ENCODE measurements at regions not wholly inside any gene's neighbourhood (a gene's known extent, or its start where the extent isn't known, plus 50 kb on each side); places are given as distances from the start of the nearest gene placed in this dataset.

GRCh38 chr1:29936031-29936544 is 699.8 kb downstream of the PTPRU start:
- intact Hi-C loops (cut with DNase I), result no loop called here
- Histone ChIP-seq H3K36me3 (no peaks in the 10 kb centered on the region), H3K4me1 (no peaks in the 10 kb centered on the region), H3K9me3 (no peaks in the 10 kb centered on the region), H3K27me3 (no peaks in the 10 kb centered on the region), H3K4me3 (no peak overlapping the region), H3K27ac (no peak overlapping the region)
- TF ChIP-seq CTCF (IDR thresholded peaks at IDR 0.05), result no peak
- DNase-seq (ENCODE audit: low spot score in 2 of 2), result no peak

GRCh38 chr1:29934255-29934772 is 698.0 kb downstream of the PTPRU start:
- no peak for DNase-seq (ENCODE audit: low spot score in 2 of 2)
- intact Hi-C loops (cut with DNase I), result no loop called here
- H3K36me3 ChIP-seq, result no peaks in the 10 kb centered on the region
- no peaks in the 10 kb centered on the region for H3K4me1 ChIP-seq
- H3K4me3 ChIP-seq, result no peak overlapping the region
- H3K9me3 ChIP-seq, result no peaks in the 10 kb centered on the region
- H3K27me3 ChIP-seq, result no peaks in the 10 kb centered on the region
- no peak for TF ChIP-seq CTCF (IDR thresholded peaks at IDR 0.05)
- no peak overlapping the region for H3K27ac ChIP-seq

- Histone ChIP-seq H3K36me3 (no peaks in the 10 kb centered on the region), H3K27ac (no peak overlapping the region), H3K9me3 (no peaks in the 10 kb centered on the region), H3K4me1 (no peaks in the 10 kb centered on the region), H3K27me3 (no peaks in the 10 kb centered on the region), H3K4me3 (no peak overlapping the region)
- intact Hi-C loops (cut with DNase I), result no loop called here
- no peak for DNase-seq (ENCODE audit: low spot score in 2 of 2)
- TF ChIP-seq CTCF (IDR thresholded peaks at IDR 0.05), result no peak
These were observed 696.7 kb downstream of the PTPRU start for GRCh38 chr1:29933067-29933466.

- Histone ChIP-seq H3K4me1 (no peaks in the 10 kb centered on the region), H3K27me3 (no peaks in the 10 kb centered on the region), H3K36me3 (no peaks in the 10 kb centered on the region), H3K27ac (no peak overlapping the region), H3K9me3 (no peaks in the 10 kb centered on the region), H3K4me3 (no peak overlapping the region)
- no peak for TF ChIP-seq CTCF (IDR thresholded peaks at IDR 0.05)
- no peak for DNase-seq (ENCODE audit: low spot score in 2 of 2)
- intact Hi-C loops (cut with DNase I), result no loop called here
These were observed 696.3 kb downstream of the PTPRU start for GRCh38 chr1:29932626-29933025.

GRCh38 chr1:29931477-29932175 is 695.3 kb downstream of the PTPRU start:
- Histone ChIP-seq H3K36me3 (no peaks in the 10 kb centered on the region), H3K4me1 (no peaks in the 10 kb centered on the region), H3K4me3 (no peak overlapping the region), H3K9me3 (no peaks in the 10 kb centered on the region), H3K27me3 (no peaks in the 10 kb centered on the region), H3K27ac (no peak overlapping the region)
- intact Hi-C loops (cut with DNase I), result no loop called here
- TF ChIP-seq CTCF (IDR thresholded peaks at IDR 0.05), result no peak
- DNase-seq (ENCODE audit: low spot score in 2 of 2), result no peak
